DOHH2 (cell line): ENCODE measurements at regions not wholly inside any gene's neighbourhood (a gene's known extent, or its start where the extent isn't known, plus 50 kb on each side); places are given as distances from the start of the nearest gene placed in this dataset.

Experiments
- EZH2phosphoT487 ChIP-seq: fragments of 200-600 bp; sonication (generic); IDR thresholded peaks from 2 replicates; pipeline ENCODE4 v1.6.1; 2017; ENCODE audit warnings: borderline replicate concordance, mild to moderate bottlenecking, antibody characterized with exemption, low read length, moderate library complexity, mixed read lengths
- TF ChIP-seq, protein P1 (sequence below): fragments of 200-600 bp; sonication (generic); IDR thresholded peaks from one replicate; pipeline ENCODE4 v1.5.1; 2014; ENCODE audit warnings: antibody characterized with exemption, mild to moderate bottlenecking, low read depth, low read length; ENCODE audit not compliant: poor library complexity, severe bottlenecking

DNA sequence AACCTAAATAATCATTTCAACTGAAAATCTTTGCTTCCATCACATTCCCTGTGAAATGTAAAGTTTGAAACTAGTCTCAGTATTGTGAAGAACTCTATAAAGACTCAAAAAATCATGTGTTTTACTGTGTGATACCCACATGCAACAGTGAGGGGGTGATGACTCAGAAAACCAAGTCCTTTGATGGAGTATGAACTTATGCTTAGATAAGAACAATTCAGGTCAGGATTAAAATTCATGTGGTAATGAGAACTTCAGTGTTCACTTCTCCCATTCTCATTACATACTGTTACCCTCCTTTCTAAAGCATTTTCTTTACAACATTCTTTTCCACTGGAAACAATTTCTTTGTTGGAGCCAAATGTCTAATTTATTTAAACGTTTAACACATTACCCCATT is 360.2 kb downstream of the FSIP2 start:
- TF ChIP-seq, protein P1, sequence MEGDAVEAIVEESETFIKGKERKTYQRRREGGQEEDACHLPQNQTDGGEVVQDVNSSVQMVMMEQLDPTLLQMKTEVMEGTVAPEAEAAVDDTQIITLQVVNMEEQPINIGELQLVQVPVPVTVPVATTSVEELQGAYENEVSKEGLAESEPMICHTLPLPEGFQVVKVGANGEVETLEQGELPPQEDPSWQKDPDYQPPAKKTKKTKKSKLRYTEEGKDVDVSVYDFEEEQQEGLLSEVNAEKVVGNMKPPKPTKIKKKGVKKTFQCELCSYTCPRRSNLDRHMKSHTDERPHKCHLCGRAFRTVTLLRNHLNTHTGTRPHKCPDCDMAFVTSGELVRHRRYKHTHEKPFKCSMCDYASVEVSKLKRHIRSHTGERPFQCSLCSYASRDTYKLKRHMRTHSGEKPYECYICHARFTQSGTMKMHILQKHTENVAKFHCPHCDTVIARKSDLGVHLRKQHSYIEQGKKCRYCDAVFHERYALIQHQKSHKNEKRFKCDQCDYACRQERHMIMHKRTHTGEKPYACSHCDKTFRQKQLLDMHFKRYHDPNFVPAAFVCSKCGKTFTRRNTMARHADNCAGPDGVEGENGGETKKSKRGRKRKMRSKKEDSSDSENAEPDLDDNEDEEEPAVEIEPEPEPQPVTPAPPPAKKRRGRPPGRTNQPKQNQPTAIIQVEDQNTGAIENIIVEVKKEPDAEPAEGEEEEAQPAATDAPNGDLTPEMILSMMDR = no peak
- no peak for TF ChIP-seq EZH2phosphoT487
